Fibroblast of lung (primary cell): ENCODE measurements at regions not wholly inside any gene's neighbourhood (a gene's known extent, or its start where the extent isn't known, plus 50 kb on each side); places are given as distances from the start of the nearest gene placed in this dataset.
"Not testable (repeated sequence)": the region's sequence is repeated elsewhere in the genome, so short reads cannot be mapped to it uniquely, and the experiment has no call there.

Experiments used
- DNase-seq, 2 donors: peaks; one replicate each; pipeline versions ENCODE4 v3.0.0 to v3.0.0-alpha.2; 2010; ENCODE audit warnings: low read depth in 2 of 2
- H2AFZ ChIP-seq: 2 replicates; pipeline ENCODE4 v1.5.1; 2012; ENCODE audit warnings: low read length, control low read depth, inconsistent platforms
- H3K27ac ChIP-seq: 2 replicates; pipeline ENCODE4 v1.5.1; 2011; ENCODE audit warnings: low read length, control low read depth; ENCODE audit not compliant: insufficient read depth
- H3K27me3 ChIP-seq: 2 replicates; pipeline ENCODE4 v1.5.1; 2011; ENCODE audit warnings: mild to moderate bottlenecking, low read length; ENCODE audit not compliant: control insufficient read depth, insufficient read depth
- H3K36me3 ChIP-seq: 2 replicates; pipeline ENCODE4 v1.5.1; 2011; ENCODE audit warnings: low read length; ENCODE audit not compliant: control insufficient read depth, insufficient read depth
- H3K4me1 ChIP-seq: 2 replicates; pipeline ENCODE4 v1.5.1; 2011; ENCODE audit warnings: low read length; ENCODE audit not compliant: control insufficient read depth, insufficient read depth; ENCODE audit errors: extremely low read depth
- H3K4me2 ChIP-seq: 2 replicates; pipeline ENCODE4 v1.5.1; 2011; ENCODE audit warnings: low read length, control low read depth; ENCODE audit not compliant: insufficient read depth; ENCODE audit errors: extremely low read depth
- H3K4me3 ChIP-seq, 4 experiments: fragments of 200-600 bp in 1 of 4; sonication (generic) in 1 of 4; replicated peaks in 1 of 4; 2 replicates each; pipeline ENCODE4 v1.5.1; 2011 to 2016; ENCODE audit warnings: low read length in 4 of 4, low read depth in 3 of 4, mild to moderate bottlenecking in 3 of 4, control low read depth in 2 of 4, inconsistent platforms in 1 of 4, mixed read lengths in 1 of 4; ENCODE audit not compliant: insufficient read depth in 1 of 4; ENCODE audit errors: control extremely low read depth in 1 of 4
- H3K79me2 ChIP-seq: 2 replicates; pipeline ENCODE4 v1.5.1; 2012; ENCODE audit warnings: mild to moderate bottlenecking, low read length, inconsistent platforms; ENCODE audit not compliant: control insufficient read depth, insufficient read depth
- H3K9ac ChIP-seq: 2 replicates; pipeline ENCODE4 v1.5.1; 2011; ENCODE audit warnings: mild to moderate bottlenecking, low read length, control low read depth; ENCODE audit not compliant: insufficient read depth
- H3K9me3 ChIP-seq: 2 replicates; pipeline ENCODE4 v1.5.1; 2012; ENCODE audit warnings: low read depth, low read length; ENCODE audit not compliant: control insufficient read depth, insufficient read depth
- H4K20me1 ChIP-seq: 2 replicates; pipeline ENCODE4 v1.5.1; 2011; ENCODE audit warnings: low read length; ENCODE audit not compliant: control insufficient read depth, insufficient read depth; ENCODE audit errors: extremely low read depth
- CTCF ChIP-seq, 2 donors: IDR thresholded peaks in 1 of 2; conservative IDR thresholded peaks in 1 of 2; 1 replicate in 1 of 2; 2 replicates in 1 of 2; pipeline ENCODE4 v1.5.1; 2011 to 2012; ENCODE audit warnings: low read length in 2 of 2, control low read depth in 1 of 2, inconsistent platforms in 1 of 2, low read depth in 1 of 2, mild to moderate bottlenecking in 1 of 2
- EZH2 ChIP-seq: IDR thresholded peaks from 2 replicates; pipeline ENCODE4 v1.5.1; 2012; ENCODE audit warnings: low read length, control low read depth, mild to moderate bottlenecking; ENCODE audit errors: missing control alignments

- H4K20me1 ChIP-seq, result no peaks in the 10 kb centered on the region
- no peaks in the 10 kb centered on the region for H3K79me2 ChIP-seq
- H3K4me2 ChIP-seq, result no peak overlapping the region
- no peaks in the 10 kb centered on the region for H3K36me3 ChIP-seq
- no peak overlapping the region for H3K27ac ChIP-seq
- H3K9me3 ChIP-seq, result no peaks in the 10 kb centered on the region
- no peak overlapping the region for H3K4me3 ChIP-seq
- no peak for TF ChIP-seq CTCF (conservative IDR thresholded peaks at IDR 0.05 in 1 of 2, IDR thresholded peaks at IDR 0.05 in 1 of 2; ENCODE audit: low read depth in 1 of 2, low read length in 2 of 2)
- TF ChIP-seq EZH2, result no peak
- no peak overlapping the region for H3K9ac ChIP-seq
- H2AFZ ChIP-seq, result no peak overlapping the region
- DNase-seq, result peak in 1 of 2 donors; percentile 0
- no peaks in the 10 kb centered on the region for H3K27me3 ChIP-seq
- no peaks in the 10 kb centered on the region for H3K4me1 ChIP-seq
Observed at GRCh38 chrX:56462389-56462788, 101.0 kb upstream of the UBQLN2 start.

GRCh38 chrX:56468441-56468840, 95.0 kb upstream of the UBQLN2 start:
- Histone ChIP-seq H3K4me2 (no peak overlapping the region), H3K9me3 (no peaks in the 10 kb centered on the region), H2AFZ (no peak overlapping the region), H3K4me3 (no peak overlapping the region), H3K9ac (no peak overlapping the region), H3K27ac (no peak overlapping the region), H3K36me3 (no peaks in the 10 kb centered on the region), H3K79me2 (no peaks in the 10 kb centered on the region), H4K20me1 (no peaks in the 10 kb centered on the region), H3K27me3 (no peaks in the 10 kb centered on the region), H3K4me1 (no peaks in the 10 kb centered on the region)
- DNase-seq, result no peak
- no peak for TF ChIP-seq CTCF (conservative IDR thresholded peaks at IDR 0.05 in 1 of 2, IDR thresholded peaks at IDR 0.05 in 1 of 2; ENCODE audit: low read depth in 1 of 2, low read length in 2 of 2)
- TF ChIP-seq EZH2, result no peak

- not testable (repeated sequence) for H3K4me3 ChIP-seq, H3K4me1 ChIP-seq, H3K27me3 ChIP-seq
Observed at GRCh38 chrX:56494923-56495322, 68.5 kb upstream of the UBQLN2 start.

GRCh38 chrX:56498756-56499155, 64.7 kb upstream of the UBQLN2 start:
- no peaks in the 10 kb centered on the region for H4K20me1 ChIP-seq
- DNase-seq, result no peak
- H3K4me3 ChIP-seq, result no peak overlapping the region
- H3K9me3 ChIP-seq, result no peaks in the 10 kb centered on the region
- H3K79me2 ChIP-seq, result no peaks in the 10 kb centered on the region
- H2AFZ ChIP-seq, result no peak overlapping the region
- no peaks in the 10 kb centered on the region for H3K36me3 ChIP-seq
- no peak for TF ChIP-seq EZH2
- no peak for TF ChIP-seq CTCF (conservative IDR thresholded peaks at IDR 0.05 in 1 of 2, IDR thresholded peaks at IDR 0.05 in 1 of 2; ENCODE audit: low read depth in 1 of 2, low read length in 2 of 2)
- H3K9ac ChIP-seq, result no peak overlapping the region
- no peaks in the 10 kb centered on the region for H3K27me3 ChIP-seq
- no peaks in the 10 kb centered on the region for H3K4me1 ChIP-seq
- H3K4me2 ChIP-seq, result no peak overlapping the region
- H3K27ac ChIP-seq, result no peak overlapping the region

More at GRCh38 chrX:56494923-56495322, 68.5 kb upstream of the UBQLN2 start:
- not testable (repeated sequence) for H3K79me2 ChIP-seq, H3K36me3 ChIP-seq, H3K27ac ChIP-seq, DNase-seq, H2AFZ ChIP-seq, H4K20me1 ChIP-seq, H3K9me3 ChIP-seq, H3K4me2 ChIP-seq, H3K9ac ChIP-seq
